Glutamatergic neuron (in vitro differentiated cells): ENCODE measurements at regions not wholly inside any gene's neighbourhood (a gene's known extent, or its start where the extent isn't known, plus 50 kb on each side); places are given as distances from the start of the nearest gene placed in this dataset.

Source experiments
- DNase-seq: peaks from one replicate; pipeline ENCODE4 v3.0.0; 2022
- H3K27ac Mint-ChIP-seq: one replicate; pipeline ENCODE4 v1.8.0; 2020; ENCODE audit warnings: mild to moderate bottlenecking, mixed read lengths, inconsistent platforms; ENCODE audit not compliant: unreplicated experiment
- H3K27me3 Mint-ChIP-seq: one replicate; pipeline ENCODE4 v1.8.0; 2020; ENCODE audit warnings: mild to moderate bottlenecking, moderate library complexity, mixed read lengths, inconsistent platforms; ENCODE audit not compliant: unreplicated experiment
- H3K36me3 Mint-ChIP-seq: one replicate; pipeline ENCODE4 v1.8.0; 2020; ENCODE audit warnings: mild to moderate bottlenecking, mixed read lengths, inconsistent platforms; ENCODE audit not compliant: unreplicated experiment
- H3K4me1 Mint-ChIP-seq: one replicate; pipeline ENCODE4 v1.8.0; 2020; ENCODE audit warnings: mild to moderate bottlenecking, low read depth, mixed read lengths, inconsistent platforms; ENCODE audit not compliant: unreplicated experiment
- H3K4me3 Mint-ChIP-seq: one replicate; pipeline ENCODE4 v1.8.0; 2020; ENCODE audit warnings: mild to moderate bottlenecking, mixed read lengths, inconsistent platforms; ENCODE audit not compliant: unreplicated experiment
- H3K9me3 Mint-ChIP-seq: one replicate; pipeline ENCODE4 v1.8.0; 2020; ENCODE audit warnings: mild to moderate bottlenecking, moderate library complexity, mixed read lengths, inconsistent platforms; ENCODE audit not compliant: unreplicated experiment
- CTCF ChIP-seq: fragments of 200-600 bp; sonication (generic); IDR thresholded peaks from one replicate; pipeline ENCODE4 v1.5.0; 2021; ENCODE audit not compliant: partially characterized antibody, unreplicated experiment

- Mint-ChIP-seq H3K4me1 (no peaks in the 10 kb centered on the region), H3K9me3 (peaks cover 3% of the 10 kb centered on the region), H3K27ac (no peak overlapping the region), H3K4me3 (no peak overlapping the region), H3K27me3 (no peaks in the 10 kb centered on the region), H3K36me3 (no peaks in the 10 kb centered on the region)
- DNase-seq: no peak
- TF ChIP-seq CTCF: no peak
Measured at GRCh38 chr5:35438786-35439185, 178.9 kb upstream of the SPEF2 start.

- Mint-ChIP-seq H3K9me3 (peaks cover 3% of the 10 kb centered on the region), H3K27ac (no peak overlapping the region), H3K4me3 (no peak overlapping the region), H3K36me3 (no peaks in the 10 kb centered on the region), H3K4me1 (no peaks in the 10 kb centered on the region), H3K27me3 (no peaks in the 10 kb centered on the region)
- DNase-seq: no peak
- TF ChIP-seq CTCF: no peak
Measured at GRCh38 chr5:35438288-35438687, 179.4 kb upstream of the SPEF2 start.

- Mint-ChIP-seq H3K4me1 (no peaks in the 10 kb centered on the region), H3K27ac (no peak overlapping the region), H3K4me3 (no peak overlapping the region), H3K9me3 (peaks cover 3% of the 10 kb centered on the region), H3K27me3 (no peaks in the 10 kb centered on the region), H3K36me3 (no peaks in the 10 kb centered on the region)
- DNase-seq: no peak
- peak; percentile 78 for TF ChIP-seq CTCF
Measured at GRCh38 chr5:35436400-35437057, 181.1 kb upstream of the SPEF2 start.

- no peaks in the 10 kb centered on the region for H3K36me3 Mint-ChIP-seq
- peaks cover 2% of the 10 kb centered on the region for H3K27me3 Mint-ChIP-seq
- H3K4me1 Mint-ChIP-seq: no peaks in the 10 kb centered on the region
- H3K4me3 Mint-ChIP-seq: no peak overlapping the region
- no peak for TF ChIP-seq CTCF
- no peak overlapping the region for H3K27ac Mint-ChIP-seq
- no peak for DNase-seq
- H3K9me3 Mint-ChIP-seq: no peaks in the 10 kb centered on the region
Measured at GRCh38 chr5:35430381-35431162, 187.1 kb upstream of the SPEF2 start.

- no peak overlapping the region for H3K4me3 Mint-ChIP-seq
- no peak for DNase-seq
- TF ChIP-seq CTCF: no peak
- no peaks in the 10 kb centered on the region for H3K9me3 Mint-ChIP-seq
- no peaks in the 10 kb centered on the region for H3K4me1 Mint-ChIP-seq
- no peaks in the 10 kb centered on the region for H3K36me3 Mint-ChIP-seq
- no peak overlapping the region for H3K27ac Mint-ChIP-seq
- H3K27me3 Mint-ChIP-seq: no peaks in the 10 kb centered on the region
Measured at GRCh38 chr5:35420200-35420599, 189.9 kb upstream of the PRLR start.
